Hematopoietic multipotent progenitor cell (in vitro differentiated cells): ENCODE measurements at regions not wholly inside any gene's neighbourhood (a gene's known extent, or its start where the extent isn't known, plus 50 kb on each side); places are given as distances from the start of the nearest gene placed in this dataset.
"Not testable (repeated sequence)": the region's sequence is repeated elsewhere in the genome, so short reads cannot be mapped to it uniquely, and the experiment has no call there.

ENCODE experiments used
- DNase-seq, 3 donors: peaks; one replicate each; pipeline ENCODE4 v3.0.0-alpha.2; 2011 to 2015; ENCODE audit warnings: low read depth in 2 of 3, low spot score in 2 of 3

- DNase-seq = no peak
Observed at GRCh38 chr1:185409763-185410528, 92.9 kb upstream of the IVNS1ABP start.

DNA sequence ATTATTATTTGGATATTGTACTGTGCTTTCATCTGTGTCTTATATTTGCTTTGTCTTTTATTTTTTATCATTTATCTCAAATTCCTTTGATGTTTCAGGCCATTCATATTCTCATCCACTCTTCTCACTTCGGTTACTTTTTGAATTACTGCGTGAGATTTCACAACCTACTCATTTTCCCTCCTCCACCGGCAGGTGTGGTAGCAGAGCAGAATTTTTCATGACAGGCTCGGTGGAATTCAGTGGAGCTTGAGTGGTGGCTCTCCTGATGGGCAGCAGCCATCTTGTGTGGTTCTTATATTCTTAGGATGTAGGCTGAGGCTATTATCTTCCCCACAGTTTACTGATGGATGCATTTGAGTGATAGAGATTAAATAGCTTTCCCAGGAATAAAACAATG is 92.3 kb upstream of the IVNS1ABP start:
- no peak for DNase-seq

DNA sequence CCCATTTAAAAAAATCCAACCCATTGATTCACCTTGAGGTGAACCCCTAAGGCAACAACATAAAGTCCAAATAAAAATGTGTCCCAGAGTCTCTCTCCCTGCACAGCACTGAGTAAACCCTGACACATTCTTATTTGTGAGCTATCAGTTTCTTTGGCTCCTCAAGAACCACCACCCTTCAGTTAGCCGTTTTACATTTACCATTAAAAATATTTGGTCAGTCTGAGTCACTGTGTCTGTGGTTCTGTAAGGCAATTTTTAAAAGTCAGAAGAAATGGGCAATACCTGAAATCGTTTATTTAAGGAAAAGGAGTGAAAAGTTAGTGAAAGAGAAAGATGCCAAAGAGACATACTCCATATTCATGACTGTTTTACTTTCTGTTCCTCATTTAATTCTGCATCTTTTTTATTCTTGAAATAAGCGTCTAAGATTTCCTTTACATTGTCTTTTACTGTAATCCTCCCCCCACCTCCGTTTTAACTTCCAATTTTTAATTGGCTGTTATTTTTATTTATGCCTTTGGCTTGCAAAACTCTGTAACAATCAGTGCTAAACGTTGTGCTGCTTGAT is 91.7 kb upstream of the IVNS1ABP start:
- DNase-seq = no peak

- no peak for DNase-seq
Observed at GRCh38 chr1:185406691-185407009, 89.6 kb upstream of the IVNS1ABP start.

DNA sequence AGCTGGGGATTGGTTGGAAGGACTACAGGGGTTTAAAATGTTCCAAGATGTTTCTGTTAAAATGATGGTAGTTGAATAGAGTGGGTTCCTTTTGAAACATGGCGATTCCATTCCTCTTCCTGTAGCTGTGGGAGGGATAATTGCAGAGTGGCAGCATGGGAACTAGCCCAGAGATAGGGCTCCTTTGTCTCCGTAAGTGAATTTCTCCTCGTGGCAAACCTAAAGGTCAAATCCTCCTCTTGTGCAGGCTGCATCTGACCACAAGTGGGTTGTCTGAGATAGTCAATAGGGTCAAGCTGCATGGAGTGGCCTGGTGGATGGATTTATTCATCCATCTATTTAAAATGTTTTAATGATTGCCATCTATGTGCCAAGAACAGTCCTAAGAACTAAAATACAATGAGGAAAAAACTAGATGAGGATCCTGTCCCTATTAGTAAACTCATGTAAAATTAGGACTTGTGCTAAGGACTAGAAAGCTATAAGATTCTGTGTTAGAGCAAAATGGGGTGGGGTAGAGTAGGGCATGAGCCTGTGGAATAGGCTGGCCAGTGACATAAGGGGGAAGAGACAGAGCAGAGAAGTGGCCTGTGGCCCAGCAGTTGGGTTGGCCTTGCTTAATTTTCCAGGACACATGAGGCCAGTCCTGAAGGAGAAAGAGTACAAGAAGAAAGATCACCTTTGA is 89.1 kb upstream of the IVNS1ABP start:
- no peak for DNase-seq

- no peak for DNase-seq
Observed at GRCh38 chr1:185404907-185405568, 88.0 kb upstream of the IVNS1ABP start.

DNA sequence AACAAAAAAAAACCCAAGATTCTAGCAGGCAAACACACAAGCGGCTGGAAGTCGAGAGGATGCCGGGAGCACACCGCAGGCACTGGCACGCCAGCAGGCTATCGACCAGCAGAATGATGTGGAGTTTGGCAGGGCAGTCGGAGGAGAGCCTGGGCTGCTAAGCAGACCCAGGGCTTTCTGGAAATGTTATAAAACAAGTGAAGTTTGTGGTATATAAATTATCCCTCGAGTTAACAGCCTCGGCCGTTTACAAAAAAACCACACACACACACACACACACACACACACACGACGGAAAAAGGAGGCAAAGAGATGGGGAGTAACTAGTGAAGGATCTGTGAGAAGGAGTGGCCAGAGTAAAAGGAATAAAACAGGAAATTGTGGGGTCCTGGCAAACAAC is 87.2 kb upstream of the IVNS1ABP start:
- peak in 2 of 3 donors; percentile 1 to 2 for DNase-seq

GRCh38 chr1:185402930-185403329 is 85.9 kb upstream of the IVNS1ABP start:
- DNase-seq = no peak

DNA sequence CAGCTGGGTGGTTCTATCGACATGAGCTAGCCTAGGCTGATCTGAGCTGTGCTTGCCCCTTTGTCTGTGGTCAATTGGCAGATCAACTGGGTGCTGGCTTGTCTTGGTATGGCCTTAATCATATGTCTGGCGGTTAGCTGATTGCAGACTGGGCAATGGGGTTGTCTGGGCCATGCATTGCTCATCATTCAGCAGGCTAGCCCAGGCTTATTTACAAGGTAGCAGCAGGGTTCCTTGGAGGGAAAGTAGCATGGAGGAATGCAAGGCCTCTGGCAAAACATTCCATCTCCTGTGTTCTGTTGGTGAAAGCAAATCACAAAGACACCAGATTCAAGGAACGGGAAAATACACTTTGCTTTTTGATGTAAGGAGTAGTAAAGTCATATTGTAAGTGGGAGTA is 84.0 kb upstream of the IVNS1ABP start:
- DNase-seq = no peak

DNA sequence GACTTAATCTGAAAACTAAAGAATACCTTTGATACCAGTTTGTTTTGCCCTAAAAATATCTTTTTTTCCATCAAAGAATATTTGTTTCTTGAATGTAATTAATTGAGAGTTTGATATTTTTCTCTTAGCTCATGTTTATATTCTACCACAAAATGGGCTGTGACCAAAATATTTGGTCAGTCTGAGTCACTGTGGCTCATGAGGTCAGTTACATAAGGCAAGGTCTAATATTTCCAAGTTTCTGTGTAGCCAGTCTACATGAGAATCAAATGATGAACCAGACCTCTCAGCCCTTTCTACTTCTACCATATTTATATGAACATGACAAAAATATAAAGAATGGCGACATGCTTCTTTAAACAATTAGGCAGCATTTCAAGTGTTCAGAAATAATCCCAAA is 83.0 kb upstream of the IVNS1ABP start:
- no peak for DNase-seq

DNA sequence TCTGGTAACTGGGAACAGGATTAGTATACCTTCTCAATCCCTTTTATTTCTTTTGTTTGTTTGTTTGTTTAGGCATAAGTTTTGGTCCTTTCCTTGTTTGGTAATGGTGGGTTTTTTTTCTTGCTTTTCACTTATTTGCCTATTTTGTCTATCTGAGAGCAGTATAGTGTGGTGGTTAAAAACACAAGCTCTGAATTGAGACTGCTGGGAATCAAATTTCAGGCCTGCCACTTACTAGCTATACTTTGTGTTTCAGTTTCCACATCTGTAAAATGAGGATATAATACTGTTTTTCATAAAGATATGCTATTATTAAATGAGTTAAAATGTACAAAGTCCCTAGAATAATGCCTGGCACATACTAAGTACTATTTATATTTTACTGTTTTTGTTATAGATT is 81.6 kb upstream of the IVNS1ABP start:
- DNase-seq = no peak

DNA sequence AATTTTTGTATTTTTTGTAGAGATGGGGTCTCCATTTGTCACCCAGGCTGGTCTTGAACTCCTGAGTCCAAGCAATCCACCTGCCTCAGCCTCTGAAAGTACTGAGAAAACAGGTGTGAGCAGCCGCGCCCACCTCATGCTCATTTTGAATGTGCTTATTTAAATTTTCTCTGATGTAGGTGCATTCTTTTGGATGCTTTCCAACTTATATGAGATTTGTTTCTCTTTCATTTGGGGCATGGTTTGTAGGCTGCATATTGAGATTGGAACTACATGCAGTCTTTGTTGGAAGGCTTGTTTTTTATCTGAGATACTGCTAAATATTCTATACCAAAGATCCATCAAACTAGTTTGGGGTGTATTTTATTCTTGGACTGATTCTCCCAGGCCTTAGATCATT is 81.0 kb upstream of the IVNS1ABP start:
- no peak for DNase-seq

DNA sequence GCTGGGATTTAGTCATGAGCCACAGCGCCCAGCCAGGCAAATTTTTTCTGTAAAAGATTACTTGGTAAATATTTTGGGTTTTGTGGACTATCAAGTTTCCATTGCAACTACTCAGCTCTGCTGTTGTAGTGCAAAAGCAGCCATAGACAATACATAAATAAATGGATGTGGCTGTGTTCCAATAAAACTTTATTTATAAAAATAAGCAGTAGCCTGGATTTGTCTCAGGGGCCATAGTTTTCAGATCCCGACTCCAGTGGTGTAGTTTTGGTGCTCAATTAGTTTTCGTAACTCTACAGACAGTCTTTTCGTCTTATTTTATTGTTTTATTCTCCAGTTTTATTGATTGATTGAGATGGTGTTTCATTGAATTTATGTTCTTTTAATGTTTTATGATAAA is 80.1 kb upstream of the IVNS1ABP start:
- no peak for DNase-seq

DNA sequence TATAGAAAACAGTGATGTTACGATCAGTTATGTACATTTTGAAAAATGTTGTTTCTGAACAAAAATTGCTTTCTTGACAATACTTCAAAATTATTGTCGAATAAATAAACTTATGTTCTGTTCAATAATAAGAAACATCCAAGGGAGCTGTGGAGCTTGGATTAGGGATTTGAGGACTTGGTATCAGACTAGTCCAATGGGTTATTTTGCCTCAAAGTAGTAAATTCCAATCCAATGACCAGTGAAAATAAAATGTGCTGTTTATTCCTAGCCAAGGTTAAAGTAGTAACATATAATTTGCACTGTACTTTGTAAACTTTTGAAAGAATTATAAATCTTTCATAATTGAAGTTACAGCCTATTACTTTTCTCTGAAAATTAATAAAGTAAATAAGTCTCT is 79.1 kb upstream of the IVNS1ABP start:
- DNase-seq = no peak

DNA sequence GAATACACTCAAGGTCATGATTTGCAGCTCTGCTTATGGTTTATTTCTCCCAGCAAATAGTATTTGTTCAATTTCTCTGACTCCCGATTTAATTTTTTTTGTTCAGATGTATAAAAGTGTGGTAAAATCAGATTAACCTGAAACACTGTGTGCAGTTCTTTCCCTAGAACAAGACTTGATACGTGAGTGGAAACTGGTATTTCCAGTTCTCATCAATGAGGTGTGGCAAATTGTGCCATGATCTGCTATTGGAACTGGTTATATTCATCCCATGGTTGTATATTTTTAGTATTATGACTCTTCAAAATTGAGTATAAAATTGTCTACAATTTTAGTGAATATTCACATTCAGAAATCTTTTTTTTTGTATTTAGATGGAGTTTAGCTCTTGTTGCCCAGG is 76.8 kb upstream of the IVNS1ABP start:
- DNase-seq = no peak

DNA sequence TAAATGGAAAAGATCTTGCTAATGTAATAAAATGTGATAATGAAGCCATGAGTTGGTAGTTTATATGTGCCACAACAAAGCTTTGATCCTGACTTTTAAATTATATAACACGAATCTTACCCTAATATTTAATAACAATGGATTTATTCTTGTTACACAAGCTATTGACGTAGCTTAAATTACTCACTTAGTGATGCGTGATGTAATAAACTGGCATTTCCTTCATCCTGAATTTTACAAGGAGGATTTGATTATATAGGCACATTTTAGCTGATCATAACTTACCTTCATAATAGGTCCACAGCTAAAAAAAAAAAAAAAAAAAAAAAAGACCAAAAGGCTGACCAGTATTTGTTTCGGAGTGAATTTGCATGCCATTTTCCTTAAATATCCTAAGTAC is 76.2 kb upstream of the IVNS1ABP start:
- no peak for DNase-seq

DNA sequence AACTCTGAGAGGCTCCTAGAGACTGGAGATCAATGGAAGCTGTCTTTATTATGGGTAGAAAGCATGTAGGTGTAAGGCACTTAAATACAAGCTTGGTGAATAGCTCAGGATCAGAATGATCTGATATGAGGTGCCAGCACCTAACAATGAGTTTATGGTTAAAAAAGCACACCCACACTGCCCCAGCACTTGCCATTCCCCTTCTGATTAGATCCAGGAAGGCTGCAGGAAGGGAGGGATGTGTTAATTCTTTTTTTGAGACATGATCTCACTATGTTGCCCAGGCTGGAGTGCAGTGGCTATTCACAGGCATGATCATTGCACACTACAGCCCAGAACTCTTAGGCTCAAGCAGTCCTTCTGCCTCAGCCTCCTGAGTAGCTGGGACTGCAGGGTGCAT is 71.8 kb upstream of the IVNS1ABP start:
- DNase-seq = no peak

- no peak for DNase-seq
Observed at GRCh38 chr1:185388346-185388745, 71.3 kb upstream of the IVNS1ABP start.

GRCh38 chr1:185385991-185386390 is 68.9 kb upstream of the IVNS1ABP start:
- DNase-seq = no peak

GRCh38 chr1:185383805-185384204 is 66.8 kb upstream of the IVNS1ABP start:
- DNase-seq = not testable (repeated sequence)

DNA sequence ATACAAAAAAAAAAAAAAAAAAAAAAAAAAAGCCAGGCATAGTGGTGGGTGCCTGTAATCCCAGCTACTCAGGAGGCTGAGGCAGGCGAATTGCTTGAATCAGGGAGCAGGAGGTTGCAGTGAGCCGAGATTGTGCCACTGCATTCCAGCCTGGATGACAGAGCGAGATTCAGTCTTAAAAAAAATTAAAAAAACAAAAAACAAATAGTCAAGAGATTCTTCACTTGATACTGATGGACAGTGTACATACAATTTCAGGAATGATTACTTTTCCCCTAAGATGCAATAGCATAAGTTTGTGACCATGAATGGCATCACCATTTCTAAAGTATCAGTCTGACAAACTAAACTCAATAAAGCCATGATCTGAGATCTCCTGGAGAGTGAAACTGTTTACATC is 60.8 kb upstream of the IVNS1ABP start:
- no peak for DNase-seq
